SW 1271 (cell line): ENCODE measurements at regions not wholly inside any gene's neighbourhood (a gene's known extent, or its start where the extent isn't known, plus 50 kb on each side); places are given as distances from the start of the nearest gene placed in this dataset.

Source experiments
- DNase-seq, 2 experiments: peaks; one replicate each; lab custom pipeline; 2025; lab: John Stamatoyannopoulos, UW

DNA sequence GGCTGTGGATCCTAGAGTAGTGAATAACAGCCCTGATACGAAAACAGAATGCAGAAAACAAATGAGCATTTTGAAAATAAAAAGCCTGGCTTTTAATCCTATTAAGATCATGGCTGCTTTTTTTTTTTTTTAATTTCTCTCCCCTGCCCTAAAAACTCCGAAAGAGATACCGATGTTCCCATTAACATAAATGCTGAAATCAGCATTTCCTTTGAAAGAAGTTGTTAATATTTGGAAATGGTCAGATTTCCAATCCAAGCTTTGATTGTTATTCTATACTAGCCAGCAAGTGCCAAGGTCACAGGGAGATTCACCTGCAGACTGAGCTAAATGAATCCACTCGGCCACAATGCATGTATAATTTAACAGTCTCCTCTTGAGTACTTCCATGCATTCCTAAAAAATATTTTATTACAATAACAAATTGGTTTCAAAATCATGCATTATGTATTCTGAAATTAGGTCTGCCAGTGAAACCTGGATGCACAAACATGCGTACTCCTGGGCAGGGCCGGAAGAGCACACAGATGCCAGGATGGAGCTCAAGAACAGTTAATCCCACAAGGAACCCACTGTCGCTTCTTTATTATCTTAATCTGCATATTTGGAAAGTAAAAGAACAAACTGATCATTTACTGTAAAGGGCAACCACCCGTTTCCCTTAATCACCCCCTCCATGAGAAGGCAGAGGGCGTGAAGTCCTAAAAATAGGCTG is 521.5 kb upstream of the ZFHX3 start:
- DNase-seq = no peak

DNA sequence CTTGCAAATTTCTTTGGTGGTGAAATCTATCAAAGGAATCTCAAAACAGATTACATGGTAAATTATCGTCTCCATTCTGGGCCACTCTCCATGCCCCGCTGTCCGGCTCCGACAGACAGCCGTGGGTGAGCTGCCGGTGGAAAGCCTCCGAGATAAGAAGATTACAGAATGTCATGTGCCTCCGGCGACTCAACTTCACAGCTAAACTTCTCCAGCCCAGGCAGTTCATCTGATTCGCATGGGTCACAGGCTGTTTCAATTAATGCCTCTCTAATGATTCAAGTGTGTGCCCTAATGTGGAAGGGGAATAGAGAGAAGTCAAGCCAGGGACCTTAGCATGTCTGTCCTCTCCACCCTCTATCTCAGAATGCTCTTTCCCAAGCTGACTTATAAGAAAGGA is 520.8 kb upstream of the ZFHX3 start:
- DNase-seq = no peak

GRCh38 chr16:73565925-73566324 is 518.0 kb upstream of the ZFHX3 start:
- DNase-seq = no peak

- DNase-seq = no peak
Measured at GRCh38 chr16:73565263-73565662, 517.3 kb upstream of the ZFHX3 start.

GRCh38 chr16:73563709-73564108 is 515.8 kb upstream of the ZFHX3 start:
- no peak for DNase-seq

DNA sequence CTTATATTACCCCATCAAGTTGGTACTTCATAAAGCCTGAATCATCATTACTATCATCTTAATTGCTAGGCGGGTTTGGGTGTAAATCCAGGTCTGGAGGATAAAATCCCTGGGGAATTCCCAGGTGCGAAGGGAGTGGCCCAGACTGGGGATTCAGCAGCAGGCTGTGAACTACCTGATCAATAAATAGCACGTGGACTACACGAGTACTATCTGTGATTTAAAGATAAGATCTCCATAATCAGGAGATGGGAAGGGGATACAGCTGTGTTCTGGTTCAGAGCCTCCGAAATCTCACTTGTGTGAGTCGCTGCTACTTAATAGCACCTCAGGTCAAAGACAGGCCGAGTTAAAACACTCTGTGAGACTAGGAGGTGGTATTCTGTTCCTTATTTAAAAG is 512.6 kb upstream of the ZFHX3 start:
- no peak for DNase-seq

DNA sequence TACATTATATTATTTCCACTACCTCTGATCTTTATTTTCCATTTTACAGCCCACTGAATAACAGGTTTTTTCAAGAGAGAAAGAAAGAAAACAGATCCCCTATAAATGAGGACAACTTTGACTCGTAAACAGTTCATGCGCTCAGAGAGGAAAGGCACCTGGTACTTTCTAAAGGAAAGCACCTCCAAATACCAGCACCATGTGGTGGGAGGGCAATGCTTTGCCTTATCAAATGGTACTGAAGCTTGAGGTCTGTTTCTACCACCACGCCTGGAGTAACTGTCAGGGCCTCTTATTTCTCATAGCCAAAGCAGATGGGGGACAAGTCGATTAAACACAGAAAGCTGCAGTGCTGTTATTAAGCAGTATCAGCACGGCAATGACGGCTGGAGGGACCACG is 510.3 kb upstream of the ZFHX3 start:
- DNase-seq = no peak

GRCh38 chr16:73553941-73554660 is 506.2 kb upstream of the ZFHX3 start:
- no peak for DNase-seq

DNA sequence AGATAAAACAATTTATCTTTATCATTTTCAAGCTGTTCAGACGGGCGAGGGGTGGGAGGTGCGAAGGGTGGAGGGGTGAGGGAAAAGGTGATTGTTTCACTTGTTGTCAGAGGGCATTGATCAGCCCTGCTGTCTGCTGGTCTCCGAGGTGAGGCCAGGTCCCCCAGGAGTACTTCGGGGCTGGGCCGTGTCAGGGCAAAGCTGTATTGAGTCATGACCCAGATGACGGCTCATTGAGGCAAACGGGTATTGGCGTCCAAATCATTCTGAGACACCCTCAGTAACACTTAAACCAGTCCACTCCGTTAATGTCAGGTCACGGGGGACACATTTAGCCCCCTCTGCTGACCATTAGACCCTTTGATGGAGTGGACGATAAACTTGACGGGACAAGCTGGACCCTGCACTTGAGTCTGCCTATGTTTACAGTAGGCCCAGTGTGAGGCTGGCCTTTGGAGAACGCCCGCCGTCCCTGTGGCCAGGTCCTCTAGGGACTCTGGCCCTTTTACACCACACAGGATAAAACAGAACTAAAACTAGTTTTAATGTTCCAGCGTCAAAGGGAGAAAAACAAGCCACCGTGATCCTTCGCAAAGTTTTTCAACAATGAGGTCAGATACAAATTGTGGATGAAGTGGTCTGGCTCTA is 502.2 kb upstream of the ZFHX3 start:
- DNase-seq = no peak

- DNase-seq = no peak
Measured at GRCh38 chr16:73547552-73548403, 499.9 kb upstream of the ZFHX3 start.

DNA sequence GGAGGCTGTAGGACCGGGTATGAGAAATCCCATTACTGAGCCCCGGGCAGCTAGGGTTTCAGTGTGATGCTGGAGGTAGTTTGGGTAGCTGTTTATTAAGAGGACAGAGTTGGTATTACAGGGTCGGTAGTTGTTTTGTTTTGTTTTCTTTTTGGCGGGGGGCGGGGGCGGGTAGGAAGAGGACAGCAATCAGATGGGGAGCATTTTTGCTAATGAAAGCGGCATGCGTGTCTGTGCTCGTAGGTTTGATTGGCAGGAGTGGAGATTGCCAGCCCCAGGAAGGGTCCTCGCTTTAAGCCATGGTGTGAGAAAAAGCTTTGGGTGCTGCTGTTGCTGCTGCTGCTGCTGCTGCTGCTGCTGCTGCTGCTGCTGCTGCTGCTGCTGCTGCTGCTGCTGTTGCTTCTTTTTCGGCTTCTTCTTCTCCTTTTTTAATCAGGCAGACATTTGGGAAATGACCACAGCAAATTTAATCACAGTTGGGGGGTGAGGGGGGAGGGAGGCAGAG is 498.5 kb upstream of the ZFHX3 start:
- DNase-seq = no peak

DNA sequence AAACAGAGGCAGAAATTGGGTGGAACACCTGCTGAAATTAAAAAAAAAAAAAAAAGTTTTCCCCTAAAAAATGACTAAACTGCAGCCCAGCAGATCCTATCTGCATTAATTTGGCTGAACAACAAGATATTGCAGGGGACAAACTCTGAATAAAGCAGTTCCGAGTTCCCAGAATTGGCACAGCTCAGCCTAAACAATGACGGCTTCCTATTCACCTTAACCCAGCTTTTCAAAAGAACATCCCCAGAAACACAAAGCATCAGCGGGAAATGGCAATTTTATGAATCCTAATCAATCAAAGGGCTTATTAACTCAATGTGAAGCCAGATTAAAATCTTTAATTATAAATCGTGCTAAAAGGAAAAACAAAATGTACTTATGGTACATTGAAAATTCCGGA is 497.8 kb upstream of the ZFHX3 start:
- DNase-seq = no peak

DNA sequence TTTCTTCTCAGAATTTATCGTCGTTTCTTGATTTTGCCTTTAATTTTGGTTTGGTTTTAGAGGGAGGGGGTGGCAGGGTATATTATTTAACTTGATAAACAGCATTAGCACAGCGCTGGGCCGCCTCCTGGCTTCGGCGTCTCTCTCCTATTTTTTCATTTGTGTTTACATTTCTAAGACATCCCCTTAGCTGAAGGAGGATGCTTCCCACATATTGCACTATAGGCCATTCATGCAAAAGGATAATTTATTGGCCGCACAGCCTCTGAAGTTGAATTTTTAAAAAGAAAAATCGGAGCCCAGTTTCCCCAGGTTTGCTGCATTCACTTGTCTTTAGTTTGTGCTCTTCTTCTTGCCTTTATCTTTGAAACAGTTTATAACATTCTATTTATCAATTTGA is 497.4 kb upstream of the ZFHX3 start:
- no peak for DNase-seq

- no peak for DNase-seq
Measured at GRCh38 chr16:73544826-73545225, 496.9 kb upstream of the ZFHX3 start.

DNA sequence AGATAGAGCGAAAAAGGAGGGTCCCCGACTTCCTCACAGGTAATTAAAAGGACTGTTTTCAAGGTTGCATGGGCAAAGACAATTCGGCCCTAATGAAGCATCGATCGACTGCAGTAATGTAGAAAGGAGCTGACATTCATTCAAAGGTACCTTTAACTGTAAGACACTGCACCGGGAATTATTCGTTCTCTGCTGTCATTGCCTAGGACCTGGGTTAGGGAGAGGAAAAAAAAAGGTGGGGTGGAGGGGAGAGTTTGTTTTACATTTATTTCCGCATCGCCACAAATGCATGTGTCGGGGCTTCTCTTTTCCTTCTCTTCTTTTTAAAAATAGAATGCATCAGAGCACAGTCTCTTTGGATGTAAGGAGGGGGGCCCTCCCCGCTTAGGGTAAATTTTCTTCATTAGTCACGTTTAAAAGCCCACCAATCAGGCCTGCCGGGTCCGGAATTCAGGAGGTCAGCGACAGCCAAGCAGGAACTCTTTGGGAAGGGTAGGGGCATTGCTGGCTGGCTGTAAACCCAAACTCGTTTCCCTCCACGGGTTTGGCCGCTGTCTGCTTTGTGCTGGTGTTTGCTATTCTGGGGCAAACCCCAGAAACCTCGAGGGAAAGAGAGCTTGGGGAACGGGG is 496.2 kb upstream of the ZFHX3 start:
- no peak for DNase-seq

DNA sequence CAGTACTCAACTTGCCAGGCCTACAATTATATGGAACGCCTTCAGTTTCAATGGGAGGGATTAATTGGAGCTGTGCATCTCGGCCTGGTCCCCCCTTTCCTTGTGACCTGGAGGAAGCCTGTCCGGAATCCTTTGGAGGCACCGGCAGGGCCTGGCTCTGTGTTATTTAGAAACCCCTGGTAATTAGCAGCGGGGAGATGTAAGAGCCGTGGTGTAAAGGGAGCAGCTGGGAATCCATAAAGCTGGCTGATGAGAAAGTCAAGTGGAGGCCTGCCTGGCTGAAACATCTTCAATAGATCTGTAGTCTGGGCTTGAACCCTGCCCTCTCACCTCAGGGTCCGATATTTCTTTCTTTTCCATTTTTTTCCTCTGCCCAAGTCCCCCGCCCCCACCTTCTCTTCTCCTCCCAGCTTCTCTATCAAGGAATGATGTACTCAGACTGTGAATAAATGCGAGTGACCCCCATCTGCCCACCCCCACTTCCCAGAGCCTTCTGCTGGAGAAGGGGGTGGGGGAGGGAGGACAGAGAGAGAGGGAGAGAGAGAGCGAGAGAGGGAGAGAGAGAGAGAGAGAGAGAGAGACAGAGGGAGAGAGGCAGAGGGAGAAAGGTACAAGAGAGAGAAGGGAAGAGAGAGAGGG is 495.5 kb upstream of the ZFHX3 start:
- no peak for DNase-seq

GRCh38 chr16:73542885-73543284 is 495.0 kb upstream of the ZFHX3 start:
- DNase-seq = no peak

DNA sequence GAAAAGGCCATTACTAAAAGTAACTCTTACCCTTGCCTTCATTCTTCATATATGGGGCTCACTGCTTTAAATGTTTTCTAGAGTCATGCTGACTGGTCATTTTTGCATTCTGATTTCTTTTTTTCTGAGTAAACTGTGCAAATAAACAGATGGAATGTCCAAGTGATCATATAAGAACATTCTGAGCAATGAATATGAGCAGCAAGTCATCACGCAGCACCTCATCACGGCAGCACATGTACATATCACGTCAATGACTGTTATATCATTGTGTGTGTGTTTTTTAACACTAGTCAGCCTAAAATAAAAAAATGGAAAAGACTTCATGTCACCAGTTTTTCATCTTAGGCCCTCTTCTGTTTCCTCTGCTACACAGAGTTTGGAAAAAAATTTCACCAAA is 490.0 kb upstream of the ZFHX3 start:
- no peak for DNase-seq

DNA sequence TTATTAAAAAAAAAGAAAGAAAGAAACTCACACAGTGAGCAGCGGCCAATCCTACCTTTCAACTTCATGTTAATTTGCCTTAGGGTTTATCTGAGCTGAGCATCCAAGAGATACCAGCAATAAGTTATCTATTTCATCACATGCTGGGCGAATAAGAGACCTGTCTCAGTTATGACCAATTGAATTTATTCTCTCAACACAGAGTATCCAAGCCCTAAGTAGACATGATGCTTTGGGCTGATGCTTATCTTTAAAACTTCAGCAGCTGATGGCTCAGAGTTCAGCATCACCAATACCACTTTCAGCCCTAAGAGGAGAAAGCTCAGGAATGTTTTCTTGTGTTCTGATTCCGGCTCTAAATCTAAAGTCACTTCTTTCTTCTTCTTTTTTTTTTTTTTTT is 489.0 kb upstream of the ZFHX3 start:
- DNase-seq = no peak

GRCh38 chr16:73531021-73531420 is 483.1 kb upstream of the ZFHX3 start:
- no peak for DNase-seq

DNA sequence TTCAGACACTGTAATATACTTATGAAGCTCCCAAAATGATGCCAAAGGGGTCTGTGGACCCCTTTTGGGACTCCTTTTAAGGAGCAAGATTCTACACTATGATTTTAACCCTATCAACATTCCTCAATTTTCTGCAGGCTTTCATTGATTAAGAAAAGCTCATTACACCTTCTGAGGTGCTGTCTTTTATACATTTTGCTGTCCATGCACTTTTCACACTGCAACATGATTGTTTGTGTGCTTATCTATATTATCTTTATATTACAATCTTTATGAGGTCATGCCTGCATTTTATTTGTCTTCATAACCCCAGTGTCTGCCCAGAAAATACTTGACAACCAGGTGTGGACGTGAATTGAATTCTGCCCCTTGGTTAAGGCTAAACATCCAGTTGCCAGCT is 482.6 kb upstream of the ZFHX3 start:
- no peak for DNase-seq
